ENCODE measurements at regions not wholly inside any gene's neighbourhood (a gene's known extent, or its start where the extent isn't known, plus 50 kb on each side); places are given as distances from the start of the nearest gene placed in this dataset.

DNA sequence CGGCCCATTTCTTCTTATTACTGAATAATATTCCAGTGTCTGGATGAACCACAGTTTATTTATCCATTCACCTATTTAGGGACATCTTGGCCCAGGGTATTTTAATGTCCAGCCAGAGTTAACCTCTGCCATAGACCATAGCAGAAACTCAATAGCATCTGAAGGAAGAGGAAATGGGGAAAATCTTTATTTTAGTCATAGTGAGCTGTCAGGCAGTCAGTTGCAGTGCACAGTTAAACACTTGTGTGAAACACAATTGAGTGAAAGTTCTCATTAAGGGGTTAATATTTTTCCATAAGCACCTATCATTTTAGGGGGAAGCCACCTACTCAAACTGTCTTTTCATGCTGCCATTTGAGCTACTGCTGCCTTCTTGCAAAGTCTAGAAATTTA, 197.3 kb upstream of the PPFIA2 start:
- Histone ChIP-seq H3K4me1 (ENCODE audit: low read length) (no peaks in the 10 kb centered on the region), H3K4me3 (ENCODE audit: low read length) (no peak overlapping the region), H3K36me3 (replicated peaks; ENCODE audit: insufficient read depth, low read length) (no peaks in the 10 kb centered on the region), H3F3A (ENCODE audit: insufficient read depth, low read length) (no peaks in the 10 kb centered on the region), H3K9me2 (replicated peaks; ENCODE audit: insufficient read depth, low read length) (no peaks in the 10 kb centered on the region), H3K4me2 (ENCODE audit: low read depth, low read length) (no peak overlapping the region), H3K27ac (ENCODE audit: low read length) (no peak overlapping the region), H3K27me3 (replicated peaks; ENCODE audit: insufficient read depth, low read length) (no peaks in the 10 kb centered on the region), H3K9ac (ENCODE audit: low read length) (no peak overlapping the region), H2AFZ (ENCODE audit: low read length) (no peak overlapping the region), H3K9me3 (replicated peaks; ENCODE audit: insufficient read depth, low read length) (no peaks in the 10 kb centered on the region), H3K79me2 (ENCODE audit: low read length) (no peaks in the 10 kb centered on the region), H4K20me1 (ENCODE audit: insufficient read depth, low read length) (no peaks in the 10 kb centered on the region)
- TF ChIP-seq EZH2 (optimal IDR thresholded peaks at IDR 0.05; ENCODE audit: low read depth, low read length) (no peak), EZH2phosphoT487 (IDR thresholded peaks at IDR 0.05; ENCODE audit: low read length) (no peak)
- TF ChIP-seq, protein P1, sequence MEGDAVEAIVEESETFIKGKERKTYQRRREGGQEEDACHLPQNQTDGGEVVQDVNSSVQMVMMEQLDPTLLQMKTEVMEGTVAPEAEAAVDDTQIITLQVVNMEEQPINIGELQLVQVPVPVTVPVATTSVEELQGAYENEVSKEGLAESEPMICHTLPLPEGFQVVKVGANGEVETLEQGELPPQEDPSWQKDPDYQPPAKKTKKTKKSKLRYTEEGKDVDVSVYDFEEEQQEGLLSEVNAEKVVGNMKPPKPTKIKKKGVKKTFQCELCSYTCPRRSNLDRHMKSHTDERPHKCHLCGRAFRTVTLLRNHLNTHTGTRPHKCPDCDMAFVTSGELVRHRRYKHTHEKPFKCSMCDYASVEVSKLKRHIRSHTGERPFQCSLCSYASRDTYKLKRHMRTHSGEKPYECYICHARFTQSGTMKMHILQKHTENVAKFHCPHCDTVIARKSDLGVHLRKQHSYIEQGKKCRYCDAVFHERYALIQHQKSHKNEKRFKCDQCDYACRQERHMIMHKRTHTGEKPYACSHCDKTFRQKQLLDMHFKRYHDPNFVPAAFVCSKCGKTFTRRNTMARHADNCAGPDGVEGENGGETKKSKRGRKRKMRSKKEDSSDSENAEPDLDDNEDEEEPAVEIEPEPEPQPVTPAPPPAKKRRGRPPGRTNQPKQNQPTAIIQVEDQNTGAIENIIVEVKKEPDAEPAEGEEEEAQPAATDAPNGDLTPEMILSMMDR (IDR thresholded peaks at IDR 0.05; ENCODE audit: low read length): no peak
- no peak for DNase-seq

DNA sequence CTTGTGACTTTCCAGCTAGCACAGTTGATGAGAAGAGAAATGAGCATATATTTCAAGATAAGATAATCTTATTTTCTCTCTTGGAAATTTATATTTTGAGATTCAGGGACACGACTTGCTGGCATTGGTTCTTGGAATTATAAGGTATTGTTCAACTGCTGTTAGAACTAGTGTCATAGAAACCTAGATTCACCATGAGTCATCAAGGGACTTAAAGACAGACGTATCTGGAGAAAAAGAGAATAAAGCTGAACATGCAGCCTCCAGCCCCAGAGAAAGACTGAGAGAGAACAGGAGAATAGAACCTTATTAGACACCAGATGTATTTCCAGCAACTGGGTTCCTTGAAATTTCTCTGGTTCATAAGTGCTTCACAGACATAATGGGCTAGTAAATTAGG, 194.4 kb upstream of the PPFIA2 start:
- no peak for DNase-seq

DNA sequence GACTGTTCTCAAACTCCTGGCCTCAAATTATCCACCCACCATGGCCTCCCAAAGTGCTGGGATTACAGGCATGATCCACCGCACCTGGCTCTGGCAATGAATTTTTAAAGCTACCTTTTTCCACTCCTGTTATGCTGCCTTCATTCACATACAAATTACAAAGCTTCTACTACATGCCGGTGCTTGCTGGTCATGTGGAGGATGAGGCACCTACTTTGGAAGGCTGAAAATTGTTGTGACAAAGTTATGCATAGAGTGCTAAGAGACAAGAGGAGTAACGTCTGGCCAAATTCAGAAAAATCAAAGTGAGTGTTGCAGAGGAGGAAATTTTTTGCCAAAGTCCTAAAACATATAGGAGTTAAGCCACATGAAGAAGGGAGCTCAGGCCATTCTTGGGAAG, 191.7 kb upstream of the PPFIA2 start:
- Histone ChIP-seq H3K27me3 (replicated peaks; ENCODE audit: insufficient read depth, low read length) (no peaks in the 10 kb centered on the region), H3K4me1 (ENCODE audit: low read length) (no peaks in the 10 kb centered on the region), H3K36me3 (replicated peaks; ENCODE audit: insufficient read depth, low read length) (no peaks in the 10 kb centered on the region), H4K20me1 (ENCODE audit: insufficient read depth, low read length) (no peaks in the 10 kb centered on the region), H3K27ac (ENCODE audit: low read length) (no peak overlapping the region), H3K9me3 (replicated peaks; ENCODE audit: insufficient read depth, low read length) (no peaks in the 10 kb centered on the region), H3K9ac (ENCODE audit: low read length) (no peak overlapping the region), H3F3A (ENCODE audit: insufficient read depth, low read length) (no peaks in the 10 kb centered on the region), H3K4me2 (ENCODE audit: low read depth, low read length) (no peak overlapping the region), H3K79me2 (ENCODE audit: low read length) (no peaks in the 10 kb centered on the region), H2AFZ (ENCODE audit: low read length) (no peak overlapping the region), H3K9me2 (replicated peaks; ENCODE audit: insufficient read depth, low read length) (no peaks in the 10 kb centered on the region), H3K4me3 (ENCODE audit: low read length) (no peak overlapping the region)
- TF ChIP-seq EZH2 (optimal IDR thresholded peaks at IDR 0.05; ENCODE audit: low read depth, low read length) (no peak), EZH2phosphoT487 (IDR thresholded peaks at IDR 0.05; ENCODE audit: low read length) (no peak)
- TF ChIP-seq, protein P1 (IDR thresholded peaks at IDR 0.05; ENCODE audit: low read length): no peak
- no peak for DNase-seq

More for the DNA sequence above, 194.4 kb upstream of the PPFIA2 start:
- H3K27me3 ChIP-seq (replicated peaks; ENCODE audit: insufficient read depth, low read length): no peaks in the 10 kb centered on the region
- no peaks in the 10 kb centered on the region for H3F3A ChIP-seq (ENCODE audit: insufficient read depth, low read length)
- no peaks in the 10 kb centered on the region for H4K20me1 ChIP-seq (ENCODE audit: insufficient read depth, low read length)
- TF ChIP-seq EZH2 (optimal IDR thresholded peaks at IDR 0.05; ENCODE audit: low read depth, low read length): no peak
- no peak for TF ChIP-seq EZH2phosphoT487 (IDR thresholded peaks at IDR 0.05; ENCODE audit: low read length)
- TF ChIP-seq, protein P1 (IDR thresholded peaks at IDR 0.05; ENCODE audit: low read length): no peak
- no peak overlapping the region for H3K27ac ChIP-seq (ENCODE audit: low read length)
- no peak overlapping the region for H3K4me2 ChIP-seq (ENCODE audit: low read depth, low read length)
- H3K4me3 ChIP-seq (ENCODE audit: low read length): no peak overlapping the region
- no peak overlapping the region for H2AFZ ChIP-seq (ENCODE audit: low read length)
- H3K36me3 ChIP-seq (replicated peaks; ENCODE audit: insufficient read depth, low read length): no peaks in the 10 kb centered on the region
- H3K79me2 ChIP-seq (ENCODE audit: low read length): no peaks in the 10 kb centered on the region
- no peaks in the 10 kb centered on the region for H3K9me2 ChIP-seq (replicated peaks; ENCODE audit: insufficient read depth, low read length)
- no peaks in the 10 kb centered on the region for H3K4me1 ChIP-seq (ENCODE audit: low read length)
- no peaks in the 10 kb centered on the region for H3K9me3 ChIP-seq (replicated peaks; ENCODE audit: insufficient read depth, low read length)
- no peak overlapping the region for H3K9ac ChIP-seq (ENCODE audit: low read length)

Measured in MM.1S (cell line).